HG03439 (cell line): ENCODE measurements at regions not wholly inside any gene's neighbourhood (a gene's known extent, or its start where the extent isn't known, plus 50 kb on each side); places are given as distances from the start of the nearest gene placed in this dataset.
"Not testable (repeated sequence)": the region's sequence is repeated elsewhere in the genome, so short reads cannot be mapped to it uniquely, and the experiment has no call there.

Experiments used
- ATAC-seq: cut with Tn5 transposase; IDR thresholded peaks from one replicate; pipeline ENCODE4 v1.9.1; 2021; ENCODE audit warnings: mild to moderate bottlenecking, moderate library complexity; ENCODE audit not compliant: unreplicated experiment

DNA sequence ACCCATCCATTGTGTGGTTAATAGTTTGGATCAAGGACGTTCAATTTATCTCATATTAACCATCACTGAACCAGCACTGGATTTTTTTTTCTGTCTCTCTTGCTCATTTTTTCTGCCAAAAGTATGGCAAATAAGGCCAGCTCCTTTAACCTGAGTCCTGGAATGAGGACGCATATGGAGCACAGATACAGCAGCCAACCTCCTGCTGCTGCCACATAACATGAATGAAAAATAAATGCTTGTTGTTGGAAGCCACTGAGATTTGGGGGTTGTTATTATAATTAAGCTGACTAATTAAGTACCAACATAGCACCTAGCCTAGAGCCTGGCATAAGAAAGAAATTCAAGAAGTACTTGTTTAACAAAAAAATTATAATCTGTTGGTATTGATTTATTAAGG lies 335.3 kb upstream of the DUSP10 start:
- no peak for ATAC-seq

DNA sequence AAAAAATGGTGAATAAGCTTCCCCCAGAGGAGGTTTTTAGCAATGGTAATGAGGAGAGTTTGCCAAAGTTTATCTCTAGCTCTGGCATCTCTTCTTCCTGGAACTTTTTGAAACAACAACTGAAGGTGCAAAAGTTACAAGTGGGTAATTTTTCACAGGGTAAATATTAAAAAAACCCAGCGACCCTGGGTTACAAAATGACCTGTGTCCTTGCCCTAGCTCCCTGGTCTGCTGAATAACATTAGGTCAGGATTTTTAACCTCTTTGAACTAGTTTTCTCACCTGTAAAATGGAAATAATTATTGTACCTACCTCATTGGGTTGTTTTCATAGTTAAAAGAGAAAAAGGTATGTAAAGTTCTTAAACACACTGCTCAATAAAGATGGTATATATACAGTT lies 332.4 kb upstream of the DUSP10 start:
- no peak for ATAC-seq

DNA sequence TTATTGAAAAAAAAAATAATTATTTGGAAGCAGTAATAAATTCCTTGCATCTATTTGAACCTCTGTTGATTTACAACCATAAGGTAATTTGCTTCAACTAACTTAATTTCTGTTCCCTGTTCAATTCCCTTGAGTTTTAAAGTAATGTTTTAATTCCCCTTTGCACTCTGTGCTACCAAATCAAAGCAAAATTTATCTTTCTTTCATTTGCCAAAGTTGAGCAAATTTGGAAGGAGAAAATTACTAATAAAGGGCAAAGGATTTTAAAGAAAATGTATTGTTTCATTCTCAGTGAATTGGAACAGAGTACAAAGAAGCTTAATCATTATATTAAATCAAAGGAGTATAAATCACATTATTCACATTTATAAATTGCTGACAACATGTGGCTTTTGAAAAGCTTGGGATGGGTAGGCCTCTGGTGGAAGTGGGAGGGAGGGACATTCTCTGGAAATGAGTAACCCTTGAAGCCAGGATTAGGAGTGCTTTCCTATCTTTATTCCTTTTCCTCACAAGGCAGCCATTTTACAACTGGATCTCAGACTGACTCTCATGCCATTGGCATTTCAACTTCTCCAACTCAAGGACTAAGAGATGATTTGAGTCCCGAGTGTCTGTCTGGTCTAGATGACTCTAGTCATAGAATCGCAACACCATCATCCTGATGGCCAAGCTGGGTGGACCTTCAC lies 331.6 kb upstream of the DUSP10 start:
- ATAC-seq: no peak

DNA sequence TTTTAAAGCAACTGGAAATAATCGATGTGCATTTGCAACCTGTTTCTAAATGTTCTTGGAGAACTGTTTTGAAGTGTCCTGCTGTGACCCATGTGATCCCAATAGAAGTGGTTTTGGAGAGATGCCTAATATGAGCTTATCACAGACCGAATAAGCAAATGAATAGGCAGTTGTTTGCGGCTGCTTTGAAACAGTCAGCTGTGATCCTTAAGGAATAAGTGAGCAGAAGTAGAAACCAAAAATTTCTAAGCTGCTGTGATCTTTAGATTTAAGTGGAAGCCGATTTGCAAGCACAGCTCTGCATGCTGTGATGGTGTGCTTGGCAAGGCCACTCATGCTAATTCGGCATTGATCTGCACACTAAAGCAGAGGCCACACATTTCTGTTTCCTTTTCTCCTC lies 329.5 kb upstream of the DUSP10 start:
- no peak for ATAC-seq

DNA sequence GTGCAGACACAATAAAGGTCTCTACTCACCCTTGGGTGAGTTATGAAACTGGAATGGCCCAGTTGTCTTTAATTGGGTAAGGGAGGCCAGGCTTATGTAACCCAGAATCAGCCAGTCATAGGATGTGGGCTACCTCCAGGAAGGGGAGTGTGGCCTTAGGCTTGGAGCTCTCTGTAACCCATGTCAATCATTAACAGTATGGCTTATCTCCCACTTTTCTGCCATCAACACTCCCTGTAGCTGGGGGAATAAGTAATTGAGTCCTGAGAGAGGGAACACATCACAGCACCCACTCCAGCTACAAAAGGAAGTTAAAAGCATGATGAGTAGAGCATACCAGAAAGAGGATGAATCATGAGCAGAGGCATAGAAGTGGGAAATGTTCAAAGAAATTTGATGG lies 327.0 kb upstream of the DUSP10 start:
- no peak for ATAC-seq

DNA sequence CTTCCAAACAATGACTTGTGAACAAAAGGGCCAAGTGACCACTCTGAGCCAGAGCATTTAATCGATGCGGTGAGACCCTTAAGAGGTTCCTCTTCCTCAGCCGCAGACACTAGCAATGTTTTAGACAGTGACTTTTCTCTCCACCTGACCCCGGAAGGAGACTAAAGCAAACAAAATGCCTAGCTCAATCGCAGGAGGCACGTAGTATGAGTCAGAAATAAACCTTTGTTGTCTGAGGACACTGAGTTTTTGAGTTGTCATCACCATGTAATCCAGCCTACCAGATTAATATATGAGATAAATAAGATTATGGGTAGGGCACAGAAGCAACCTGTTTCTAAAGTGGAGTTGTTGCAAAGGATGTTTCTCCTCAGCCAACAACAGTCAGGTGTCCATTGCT lies 326.2 kb upstream of the DUSP10 start:
- no peak for ATAC-seq

DNA sequence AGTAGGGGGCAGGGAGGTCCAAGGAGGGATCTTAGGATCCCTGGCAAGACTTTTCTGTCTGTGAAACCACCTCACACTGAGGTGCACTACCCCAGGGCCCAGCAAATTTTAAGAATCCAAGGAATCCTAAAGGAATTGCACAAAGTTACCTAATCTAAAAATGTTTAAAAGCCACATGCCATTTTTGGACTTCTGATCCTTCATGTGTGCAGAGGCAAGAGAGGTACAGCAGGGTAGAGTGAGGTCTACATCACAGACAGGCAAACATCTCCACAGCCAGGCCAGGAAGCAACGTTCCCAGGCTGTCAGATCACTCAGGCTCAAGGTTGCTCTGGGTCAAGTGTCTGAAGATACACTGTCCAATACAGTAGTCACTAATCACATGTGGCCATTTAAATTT lies 324.6 kb upstream of the DUSP10 start:
- ATAC-seq: no peak

DNA sequence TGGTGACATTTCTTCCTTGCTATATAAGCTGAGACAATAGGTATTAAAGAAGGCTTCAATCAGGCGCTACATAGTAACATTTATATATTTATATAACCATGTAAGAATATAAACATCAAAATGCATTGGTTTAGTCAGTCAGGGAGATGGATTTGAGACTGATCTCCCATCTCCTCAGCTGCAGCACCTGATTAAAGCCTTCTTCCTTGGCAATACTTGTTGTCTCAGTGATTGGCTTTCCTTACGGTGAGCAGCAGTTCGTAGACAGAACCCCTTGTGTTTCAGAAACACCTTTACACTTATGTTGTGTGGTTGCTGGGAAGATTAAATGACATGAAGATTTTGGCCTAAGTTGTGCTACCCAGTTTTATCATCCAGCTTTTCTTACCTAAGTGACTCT lies 323.3 kb upstream of the DUSP10 start:
- ATAC-seq: no peak

DNA sequence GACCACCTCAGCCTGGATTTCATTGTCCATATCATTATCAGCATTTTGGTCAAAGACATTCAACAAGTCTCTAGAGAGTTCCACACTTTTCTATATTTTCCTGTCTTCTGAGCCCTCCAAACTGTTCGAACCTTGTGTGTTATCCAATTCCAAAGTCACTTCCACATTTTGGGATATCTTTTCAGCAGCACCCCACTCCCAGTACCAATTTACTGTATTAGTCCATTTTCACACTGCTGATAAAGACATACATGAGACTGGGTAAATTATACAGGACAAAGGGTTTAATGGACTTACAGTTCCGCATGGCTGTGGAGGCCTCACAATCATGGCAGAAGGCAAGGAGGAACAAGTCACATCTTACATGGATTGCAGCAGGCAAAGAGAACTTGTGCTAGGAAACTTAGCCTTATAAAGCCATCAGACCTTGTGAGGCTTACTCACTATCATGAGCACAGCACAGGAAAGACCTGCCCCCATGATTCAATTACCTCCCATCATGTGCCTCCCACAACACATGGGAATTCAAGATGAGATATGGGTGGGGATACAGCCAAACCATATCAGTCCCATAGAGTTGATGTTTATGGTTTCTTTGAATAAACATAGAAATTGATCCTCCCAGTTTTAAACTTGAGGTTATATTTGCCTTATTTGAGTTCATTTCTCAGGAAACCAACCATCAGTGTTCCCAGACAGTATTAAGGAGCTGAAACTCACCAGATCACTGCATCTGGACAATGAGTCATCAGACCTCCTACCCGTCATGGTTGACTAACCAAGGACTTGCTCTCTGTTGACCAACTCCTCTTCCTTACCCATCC lies 322.7 kb upstream of the DUSP10 start:
- ATAC-seq: no peak

DNA sequence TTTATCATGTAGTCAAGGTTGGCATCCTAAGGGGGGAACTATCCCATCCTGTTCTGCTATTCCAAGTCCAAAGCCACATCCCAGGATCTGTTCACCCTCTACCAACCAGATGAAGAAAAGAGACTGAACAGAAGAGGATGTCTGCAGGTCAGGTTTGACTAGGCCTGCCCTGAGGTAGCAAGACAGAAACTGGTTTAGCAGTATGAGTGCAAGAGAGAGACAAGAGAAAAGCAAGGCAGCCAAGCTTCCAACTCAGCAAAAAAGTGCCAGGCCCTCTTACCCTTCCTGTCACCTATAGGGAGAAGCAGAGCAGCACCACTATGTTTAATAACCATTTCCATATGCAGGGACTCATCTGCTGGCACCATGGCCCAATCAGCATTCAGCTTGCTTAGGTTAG lies 320.8 kb upstream of the DUSP10 start:
- no peak for ATAC-seq

DNA sequence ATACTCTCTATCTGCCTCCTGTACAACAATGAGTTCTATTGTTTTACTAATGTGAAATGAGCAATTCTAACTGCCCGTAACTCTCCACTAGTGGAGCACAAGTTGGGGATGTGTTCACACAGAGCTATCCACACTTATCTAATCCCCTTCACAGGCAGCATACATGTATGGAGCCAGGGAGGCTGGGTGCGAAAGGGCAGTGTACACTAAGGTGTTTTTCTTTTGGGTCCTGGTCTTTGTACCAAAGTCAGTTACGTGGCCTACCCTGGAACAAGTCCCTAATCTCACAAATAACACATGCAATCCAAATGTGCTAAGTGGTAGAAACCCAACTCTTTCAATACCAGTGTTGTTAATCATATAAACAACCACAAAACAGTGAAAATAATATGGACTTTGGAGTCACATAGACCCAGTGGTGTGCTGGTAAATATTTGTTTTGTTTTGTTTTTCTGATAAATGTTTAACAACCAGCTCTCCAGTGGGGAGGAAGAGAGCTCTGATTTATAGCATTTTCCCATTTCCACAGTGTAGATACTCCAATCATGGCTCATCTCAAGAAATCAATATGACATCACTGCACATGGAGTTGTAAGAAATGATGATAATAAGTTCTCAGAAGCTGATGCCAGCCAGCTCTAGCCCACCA lies 319.9 kb upstream of the DUSP10 start:
- no peak for ATAC-seq

DNA sequence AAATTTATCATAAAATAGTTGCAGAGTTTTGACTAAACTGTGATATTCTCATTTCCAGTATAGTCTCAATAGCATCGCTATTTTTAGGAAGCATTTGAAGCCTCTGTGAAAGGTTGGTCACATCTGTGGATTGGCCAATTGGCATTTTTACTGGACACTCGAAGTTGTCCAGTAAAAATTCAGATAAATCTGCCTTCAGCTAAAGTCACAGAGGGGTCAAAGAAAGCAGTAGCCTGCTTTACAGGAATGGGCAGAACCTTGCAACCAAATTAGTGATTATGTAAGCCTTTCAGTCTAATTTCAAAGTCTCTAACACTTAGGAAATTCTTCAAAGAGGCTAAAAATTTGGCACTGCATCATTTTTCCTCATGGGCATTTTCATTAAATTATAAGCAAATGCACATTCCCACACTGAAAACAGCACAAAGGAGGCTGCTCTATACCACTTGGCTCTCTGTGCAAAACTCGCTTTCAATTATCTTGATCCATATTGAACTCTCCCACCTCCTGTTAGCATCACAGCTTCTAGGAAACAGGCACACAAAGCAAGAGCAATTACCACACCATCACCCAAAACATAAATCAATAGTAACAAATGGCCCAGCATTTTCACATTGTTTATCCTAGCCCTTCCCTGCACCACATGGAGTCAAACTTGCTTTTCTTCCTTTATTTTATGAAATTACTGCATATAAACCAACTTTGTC lies 318.5 kb upstream of the DUSP10 start:
- no peak for ATAC-seq

DNA sequence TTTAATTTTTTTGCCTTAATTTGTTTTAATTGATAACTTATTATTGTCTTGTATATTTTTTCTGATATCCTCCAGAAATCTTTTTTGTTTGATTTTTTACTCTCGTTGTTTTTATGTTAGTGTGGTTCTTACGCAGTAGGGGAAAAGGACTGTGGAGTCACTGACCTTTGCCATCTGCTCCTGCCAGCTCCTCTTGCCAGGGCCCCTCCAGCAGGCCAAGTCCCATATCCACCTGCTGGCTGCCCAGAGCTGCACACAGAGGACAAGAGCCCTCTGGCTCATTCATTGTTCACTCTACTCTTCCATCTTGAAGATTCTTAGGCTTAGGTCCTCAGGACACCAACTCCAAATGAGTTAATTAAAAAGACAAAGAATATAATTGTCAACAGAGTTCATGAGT lies 316.4 kb upstream of the DUSP10 start:
- no peak for ATAC-seq

DNA sequence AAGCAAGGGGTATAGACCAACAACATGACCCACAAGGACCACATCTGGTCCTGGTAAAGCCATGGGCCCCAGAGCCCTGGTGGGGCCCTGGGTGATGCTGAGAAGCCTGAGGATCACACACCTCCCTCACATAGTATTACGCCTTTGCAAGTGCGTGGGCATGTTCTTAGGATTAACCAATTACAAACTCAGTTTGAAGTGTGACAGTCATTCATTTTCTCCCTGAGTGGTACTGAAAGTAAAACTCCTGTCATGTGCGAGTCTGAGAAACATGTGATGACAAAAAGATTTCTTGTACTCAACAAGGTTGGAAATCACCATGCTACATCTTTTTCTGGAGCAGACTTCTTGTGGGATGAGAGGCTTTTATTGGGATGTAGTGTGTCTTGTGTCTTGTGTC lies 315.3 kb upstream of the DUSP10 start:
- ATAC-seq: peak; percentile 67

DNA sequence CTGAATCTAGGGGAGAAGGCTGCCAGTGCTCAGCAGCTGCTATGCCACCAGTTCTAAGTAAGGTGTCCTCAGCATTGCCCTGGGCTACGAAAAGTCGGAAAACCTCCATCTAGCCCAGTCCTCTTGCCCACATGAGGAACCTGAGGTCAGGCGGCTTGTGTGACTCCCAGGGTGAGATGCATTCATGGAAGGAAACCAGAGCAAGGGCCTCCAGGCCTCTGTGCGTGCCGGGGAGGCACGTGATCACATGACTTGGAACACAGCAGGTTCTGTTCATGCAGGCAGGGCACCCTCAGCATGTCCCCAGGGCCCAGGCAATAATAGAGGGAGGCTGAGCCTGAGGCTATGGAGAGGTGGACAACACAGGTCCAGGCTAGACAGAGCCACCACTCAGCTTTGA lies 312.5 kb upstream of the DUSP10 start:
- ATAC-seq: no peak

DNA sequence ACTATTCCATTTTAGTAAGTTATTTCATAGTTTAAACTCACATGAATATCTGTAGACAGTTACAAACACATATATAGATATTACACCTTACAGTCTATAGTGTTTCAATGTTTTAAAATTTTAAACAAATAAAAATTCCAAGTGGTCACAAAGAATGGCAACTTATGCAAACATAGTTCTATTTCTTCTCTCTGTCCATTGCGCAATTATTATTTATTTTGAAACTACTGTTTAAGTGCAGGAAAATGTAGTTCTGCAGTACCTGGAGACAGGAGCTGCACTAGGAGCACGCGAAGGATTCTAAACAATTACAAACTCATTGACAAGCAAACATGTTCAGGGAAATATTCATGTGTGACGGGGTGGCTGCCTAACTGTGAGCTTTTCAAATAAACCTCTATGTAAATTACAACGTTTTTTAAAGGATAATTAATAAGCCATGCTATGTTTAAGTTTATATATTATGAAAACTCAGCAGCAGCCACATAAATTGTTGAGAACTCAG lies 312.0 kb upstream of the DUSP10 start:
- ATAC-seq: no peak

DNA sequence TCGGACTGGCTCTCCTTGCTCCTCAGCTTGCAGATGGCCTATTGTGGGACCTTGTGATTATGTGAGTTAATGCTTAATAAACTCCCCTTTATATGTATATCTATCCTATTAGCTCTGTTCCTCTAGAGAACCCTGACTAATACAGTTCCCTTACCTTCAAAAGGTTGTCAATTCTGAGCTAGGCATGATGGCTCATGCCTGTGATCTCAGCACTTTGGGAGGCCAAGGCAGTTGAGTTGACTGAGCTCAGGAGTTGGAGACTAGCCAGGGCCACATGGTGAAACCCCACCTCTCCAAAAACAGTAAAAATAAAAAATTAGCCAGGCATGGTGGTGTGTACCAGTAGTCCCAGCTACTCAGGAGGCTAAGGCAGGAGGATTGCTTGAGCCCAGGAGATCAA lies 309.4 kb upstream of the DUSP10 start:
- not testable (repeated sequence) for ATAC-seq

DNA sequence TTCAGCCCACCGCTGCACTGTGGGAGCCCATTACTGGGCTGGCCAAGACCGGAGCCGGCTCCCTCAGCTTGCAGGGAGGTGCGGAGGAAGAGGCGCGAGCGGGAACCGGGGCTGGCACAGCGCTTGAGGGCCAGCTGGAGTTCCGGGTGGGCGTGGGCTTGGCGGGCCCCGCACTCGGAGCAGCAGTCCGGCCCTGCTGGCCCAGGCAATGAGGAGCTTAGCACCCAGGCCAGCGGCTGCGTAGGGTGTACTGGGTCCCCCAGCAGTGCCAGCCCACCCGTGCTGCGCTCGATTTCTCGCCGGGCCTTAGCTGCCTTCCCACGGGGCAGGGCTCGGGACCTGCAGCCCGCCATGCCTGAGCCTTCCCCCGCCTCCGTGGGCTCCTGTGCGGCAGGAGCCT lies 307.8 kb upstream of the DUSP10 start:
- ATAC-seq: not testable (repeated sequence)

DNA sequence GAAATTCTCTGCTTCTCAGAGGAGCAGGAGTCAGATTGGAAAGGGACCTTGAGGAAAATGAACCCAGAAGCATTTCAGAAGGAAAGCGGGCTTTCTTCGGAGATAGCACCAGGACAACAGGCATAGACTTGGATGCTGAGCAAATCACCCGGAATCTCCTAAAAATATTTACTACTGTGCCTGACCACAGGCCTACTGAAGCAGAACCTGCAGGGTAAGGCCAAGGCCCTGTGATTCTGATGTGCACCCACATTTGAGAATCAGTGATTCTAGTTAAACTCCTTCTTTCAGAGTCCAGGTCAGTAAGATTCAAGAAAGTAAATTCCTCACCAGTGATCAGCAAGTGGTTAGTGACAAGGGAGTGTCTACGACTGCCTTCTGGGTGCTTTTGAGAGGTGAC lies 307.3 kb upstream of the DUSP10 start:
- ATAC-seq: no peak

DNA sequence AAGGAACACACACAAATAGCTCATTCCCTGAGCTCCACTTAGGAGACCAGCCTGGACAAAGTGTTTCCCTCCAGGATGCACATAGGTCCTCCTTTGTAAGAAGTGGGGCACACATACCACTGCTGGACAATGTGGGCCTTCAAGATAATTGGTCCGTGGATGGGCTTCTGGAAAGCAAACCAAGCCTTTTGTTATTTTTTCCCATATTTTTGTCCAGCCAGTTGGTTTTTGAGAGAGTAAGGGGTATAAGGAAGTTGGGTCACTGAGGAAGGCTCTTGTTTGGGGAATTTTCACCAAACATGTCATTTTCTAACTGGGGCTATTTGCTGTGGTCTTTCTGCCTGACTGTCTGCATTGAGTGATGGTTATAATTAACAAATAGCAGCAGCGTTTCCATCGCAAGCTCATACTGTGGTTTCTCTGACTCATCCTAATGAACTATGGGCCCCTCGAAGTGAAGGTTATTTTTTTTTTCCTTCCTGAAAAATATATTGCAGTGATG lies 306.3 kb upstream of the DUSP10 start:
- ATAC-seq: peak; percentile 68

DNA sequence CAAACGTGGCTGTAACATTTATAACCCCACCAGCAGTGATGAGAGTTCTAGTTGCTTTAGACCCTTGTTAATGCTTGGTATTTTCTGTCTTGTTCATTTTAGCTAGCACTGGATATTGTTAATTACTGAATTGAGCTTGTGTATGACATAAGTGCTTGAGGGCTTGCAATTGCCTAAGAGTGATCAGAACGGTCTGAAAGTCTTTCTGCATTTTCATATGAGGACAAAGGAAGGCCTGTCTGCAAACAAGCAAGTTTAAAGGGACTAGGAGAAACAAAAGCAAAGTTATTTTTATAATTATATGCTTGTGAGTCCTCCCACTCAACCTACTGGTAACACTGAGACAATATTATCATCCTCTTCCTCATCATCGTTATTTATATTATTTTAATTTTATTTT lies 305.5 kb upstream of the DUSP10 start:
- ATAC-seq: no peak
